ENCODE measurements at regions not wholly inside any gene's neighbourhood (a gene's known extent, or its start where the extent isn't known, plus 50 kb on each side); places are given as distances from the start of the nearest gene placed in this dataset.

DNA sequence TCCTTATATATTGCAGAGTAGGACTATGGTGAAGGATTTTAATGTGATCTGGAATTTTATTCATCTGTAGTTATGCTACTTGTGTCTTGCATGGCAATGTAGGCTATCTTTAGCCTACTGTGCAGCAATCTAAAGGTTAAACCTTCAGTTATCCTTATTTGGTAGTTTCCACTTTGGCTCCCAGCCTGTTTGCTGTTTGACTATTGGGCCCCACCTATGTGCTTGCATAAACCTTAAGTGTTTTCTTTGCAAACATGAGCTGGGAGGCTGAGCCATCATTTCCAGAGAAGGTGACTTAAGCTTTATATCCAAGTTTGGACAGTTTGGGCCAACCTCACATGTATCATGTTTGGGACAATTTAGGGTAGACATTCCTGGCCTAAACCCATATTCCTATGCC lies 537.5 kb downstream of the BTBD3 start:
- TF ChIP-seq EZH2 (IDR thresholded peaks at IDR 0.05; ENCODE audit: low read length, unreplicated experiment) (no peak), EZH2phosphoT487 (IDR thresholded peaks at IDR 0.05; ENCODE audit: borderline replicate concordance, low read length) (no peak)
- TF ChIP-seq, protein P1, sequence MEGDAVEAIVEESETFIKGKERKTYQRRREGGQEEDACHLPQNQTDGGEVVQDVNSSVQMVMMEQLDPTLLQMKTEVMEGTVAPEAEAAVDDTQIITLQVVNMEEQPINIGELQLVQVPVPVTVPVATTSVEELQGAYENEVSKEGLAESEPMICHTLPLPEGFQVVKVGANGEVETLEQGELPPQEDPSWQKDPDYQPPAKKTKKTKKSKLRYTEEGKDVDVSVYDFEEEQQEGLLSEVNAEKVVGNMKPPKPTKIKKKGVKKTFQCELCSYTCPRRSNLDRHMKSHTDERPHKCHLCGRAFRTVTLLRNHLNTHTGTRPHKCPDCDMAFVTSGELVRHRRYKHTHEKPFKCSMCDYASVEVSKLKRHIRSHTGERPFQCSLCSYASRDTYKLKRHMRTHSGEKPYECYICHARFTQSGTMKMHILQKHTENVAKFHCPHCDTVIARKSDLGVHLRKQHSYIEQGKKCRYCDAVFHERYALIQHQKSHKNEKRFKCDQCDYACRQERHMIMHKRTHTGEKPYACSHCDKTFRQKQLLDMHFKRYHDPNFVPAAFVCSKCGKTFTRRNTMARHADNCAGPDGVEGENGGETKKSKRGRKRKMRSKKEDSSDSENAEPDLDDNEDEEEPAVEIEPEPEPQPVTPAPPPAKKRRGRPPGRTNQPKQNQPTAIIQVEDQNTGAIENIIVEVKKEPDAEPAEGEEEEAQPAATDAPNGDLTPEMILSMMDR (conservative IDR thresholded peaks at IDR 0.05; ENCODE audit: low read depth, low read length), result no peak

All from PC-3 (cell line).